GM18507 (cell line): ENCODE measurements at regions not wholly inside any gene's neighbourhood (a gene's known extent, or its start where the extent isn't known, plus 50 kb on each side); places are given as distances from the start of the nearest gene placed in this dataset.
"Not testable (repeated sequence)": the region's sequence is repeated elsewhere in the genome, so short reads cannot be mapped to it uniquely, and the experiment has no call there.

Source experiments
- DNase-seq: peaks from one replicate; pipeline ENCODE4 v3.0.0; 2011; ENCODE audit warnings: low read depth; ENCODE audit not compliant: insufficient read length; ENCODE audit errors: extremely low spot score
- FAIRE-seq: peaks from 2 replicates; lab custom pipeline; 2011; peaks lifted over from hg19 to GRCh38; lab: Jason Lieb, UNC

- not testable (repeated sequence) for DNase-seq, FAIRE-seq
Measured at GRCh38 chr4:32939222-32939621, 2219.1 kb downstream of the PCDH7 start.

- no peak for FAIRE-seq
- no peak for DNase-seq
Measured at GRCh38 chr4:32950866-32951265, 2230.7 kb downstream of the PCDH7 start.

GRCh38 chr4:32958586-32958985 lies 2238.4 kb downstream of the PCDH7 start:
- DNase-seq (no peak), FAIRE-seq (no peak)

GRCh38 chr4:32962100-32962499 lies 2241.9 kb downstream of the PCDH7 start:
- FAIRE-seq = no peak
- no peak for DNase-seq

GRCh38 chr4:32985256-32985655 lies 2265.1 kb downstream of the PCDH7 start:
- DNase-seq (no peak), FAIRE-seq (no peak)

GRCh38 chr4:32986236-32986635 lies 2266.1 kb downstream of the PCDH7 start:
- DNase-seq (no peak), FAIRE-seq (no peak)

GRCh38 chr4:32987111-32987510 lies 2266.9 kb downstream of the PCDH7 start:
- no peak for FAIRE-seq
- DNase-seq = no peak

GRCh38 chr4:32988165-32988811 lies 2268.1 kb downstream of the PCDH7 start:
- no peak for FAIRE-seq
- no peak for DNase-seq

- DNase-seq (no peak), FAIRE-seq (no peak)
Measured at GRCh38 chr4:32991663-32992062, 2271.5 kb downstream of the PCDH7 start.

- DNase-seq (no peak), FAIRE-seq (no peak)
Measured at GRCh38 chr4:32994981-32995881, 2275.1 kb downstream of the PCDH7 start.

- DNase-seq = no peak
- FAIRE-seq = no peak
Measured at GRCh38 chr4:33013282-33013681, 2293.1 kb downstream of the PCDH7 start.

GRCh38 chr4:33025236-33025635 lies 2305.1 kb downstream of the PCDH7 start:
- FAIRE-seq = no peak
- no peak for DNase-seq

- no peak for FAIRE-seq
Measured at GRCh38 chr4:33029976-33030375, 2309.8 kb downstream of the PCDH7 start.

GRCh38 chr4:33031328-33031727 lies 2311.2 kb downstream of the PCDH7 start:
- FAIRE-seq (no peak), DNase-seq (no peak)

More at GRCh38 chr4:33029976-33030375, 2309.8 kb downstream of the PCDH7 start:
- no peak for DNase-seq

- FAIRE-seq = no peak
- DNase-seq = no peak
Measured at GRCh38 chr4:33037464-33037863, 2317.3 kb downstream of the PCDH7 start.

- FAIRE-seq = no peak
- no peak for DNase-seq
Measured at GRCh38 chr4:33045334-33045733, 2325.2 kb downstream of the PCDH7 start.

- DNase-seq (no peak), FAIRE-seq (no peak)
Measured at GRCh38 chr4:33052241-33052640, 2332.1 kb downstream of the PCDH7 start.

GRCh38 chr4:33054161-33054560 lies 2334.0 kb downstream of the PCDH7 start:
- FAIRE-seq (no peak), DNase-seq (no peak)

- FAIRE-seq (no peak), DNase-seq (no peak)
Measured at GRCh38 chr4:33054656-33055196, 2334.6 kb downstream of the PCDH7 start.

- no peak for FAIRE-seq
Measured at GRCh38 chr4:33057736-33058135, 2337.6 kb downstream of the PCDH7 start.

GRCh38 chr4:33058998-33059397 lies 2338.8 kb downstream of the PCDH7 start:
- DNase-seq (no peak), FAIRE-seq (no peak)

More at GRCh38 chr4:33057736-33058135, 2337.6 kb downstream of the PCDH7 start:
- no peak for DNase-seq
